PC-9 (cell line): ENCODE measurements at regions not wholly inside any gene's neighbourhood (a gene's known extent, or its start where the extent isn't known, plus 50 kb on each side); places are given as distances from the start of the nearest gene placed in this dataset.

Source experiments
- BruUV-seq: library from RNA; stranded (reverse); fragments of 400-500 nt; replicated peaks from 2 replicates; lab custom pipeline; 2021; lab: Mats Ljungman, UMichigan
- CTCF ChIA-PET: fragments of 300-600 bp; sonication (Branson Sonifier 250); formaldehyde crosslinking; loops from one replicate; lab custom pipeline; 2022; ENCODE audit warnings: antibody characterized with exemption; lab: Charles Lee
- POLR2A ChIA-PET: fragments of 300-600 bp; sonication (Branson Sonifier 250); formaldehyde crosslinking; loops from one replicate; lab custom pipeline; 2022; ENCODE audit warnings: antibody characterized with exemption; ENCODE audit not compliant: unreplicated experiment; lab: Charles Lee
- DNase-seq, 2 experiments: peaks; one replicate each; pipeline versions ENCODE4 v3.0.0 to v3.0.0-alpha.2; 2015 to 2022; ENCODE audit warnings: mixed read lengths in 1 of 2
- H2AFZ ChIP-seq: fragments of 200-600 bp; sonication (generic); 2 replicates; pipeline ENCODE4 v1.8.1; 2017; ENCODE audit warnings: antibody characterized with exemption
- H3F3A ChIP-seq: fragments of 200-600 bp; sonication (generic); 2 replicates; pipeline ENCODE4 v1.8.1; 2017; ENCODE audit warnings: antibody characterized with exemption, mild to moderate bottlenecking, low read depth; ENCODE audit not compliant: insufficient read depth
- H3K27ac ChIP-seq: fragments of 200-600 bp; sonication (generic); 2 replicates; pipeline ENCODE4 v1.6.1; 2016; ENCODE audit warnings: mixed run types
- H3K27me3 ChIP-seq: fragments of 200-600 bp; sonication (generic); 2 replicates; pipeline ENCODE4 v1.6.1; 2016; ENCODE audit warnings: low read depth, mixed run types; ENCODE audit not compliant: insufficient read depth
- H3K36me3 ChIP-seq: fragments of 200-600 bp; sonication (generic); 2 replicates; pipeline ENCODE4 v1.6.1; 2016; ENCODE audit warnings: low read depth, mixed run types
- H3K4me1 ChIP-seq: fragments of 200-600 bp; sonication (generic); replicated peaks from 2 replicates; pipeline ENCODE4 v1.6.1; 2016; ENCODE audit warnings: mixed run types; ENCODE audit not compliant: insufficient read depth
- H3K4me2 ChIP-seq: fragments of 200-600 bp; sonication (generic); 2 replicates; pipeline ENCODE4 v1.6.1; 2017; ENCODE audit warnings: mixed run types
- H3K4me3 ChIP-seq: fragments of 200-600 bp; sonication (generic); 2 replicates; pipeline ENCODE4 v1.6.1; 2016; ENCODE audit warnings: mixed run types
- H3K79me2 ChIP-seq: fragments of 200-600 bp; sonication (generic); 2 replicates; pipeline ENCODE4 v1.6.1; 2017; ENCODE audit warnings: low read depth, mixed run types
- H3K9me2 ChIP-seq: fragments of 200-600 bp; sonication (generic); 2 replicates; pipeline ENCODE4 v1.8.1; 2017; ENCODE audit warnings: mild to moderate bottlenecking; ENCODE audit not compliant: insufficient read depth
- H3K9me3 ChIP-seq: fragments of 200-600 bp; sonication (generic); 2 replicates; pipeline ENCODE4 v1.8.1; 2016; ENCODE audit warnings: low read depth; ENCODE audit not compliant: insufficient read depth
- H4K20me1 ChIP-seq: fragments of 200-600 bp; sonication (generic); 2 replicates; pipeline ENCODE4 v1.8.1; 2017; ENCODE audit not compliant: insufficient read depth
- EZH2 ChIP-seq: fragments of 200-600 bp; sonication (generic); IDR thresholded peaks from 2 replicates; pipeline ENCODE4 v1.8.0; 2017; ENCODE audit warnings: antibody characterized with exemption, low read depth
- intact Hi-C: fragments of 100-400 bp; cut with micrococcal nuclease; formaldehyde crosslinking; loops from one replicate; pipeline ENCODE4 v1.10.0; 2022; ENCODE audit not compliant: unreplicated experiment
- TF ChIP-seq, protein P1 (sequence below): fragments of 200-600 bp; sonication (generic); conservative IDR thresholded peaks from 2 replicates; pipeline ENCODE4 v1.6.1; 2017; ENCODE audit warnings: mixed run types, antibody characterized with exemption, mild to moderate bottlenecking, moderate library complexity

DNA sequence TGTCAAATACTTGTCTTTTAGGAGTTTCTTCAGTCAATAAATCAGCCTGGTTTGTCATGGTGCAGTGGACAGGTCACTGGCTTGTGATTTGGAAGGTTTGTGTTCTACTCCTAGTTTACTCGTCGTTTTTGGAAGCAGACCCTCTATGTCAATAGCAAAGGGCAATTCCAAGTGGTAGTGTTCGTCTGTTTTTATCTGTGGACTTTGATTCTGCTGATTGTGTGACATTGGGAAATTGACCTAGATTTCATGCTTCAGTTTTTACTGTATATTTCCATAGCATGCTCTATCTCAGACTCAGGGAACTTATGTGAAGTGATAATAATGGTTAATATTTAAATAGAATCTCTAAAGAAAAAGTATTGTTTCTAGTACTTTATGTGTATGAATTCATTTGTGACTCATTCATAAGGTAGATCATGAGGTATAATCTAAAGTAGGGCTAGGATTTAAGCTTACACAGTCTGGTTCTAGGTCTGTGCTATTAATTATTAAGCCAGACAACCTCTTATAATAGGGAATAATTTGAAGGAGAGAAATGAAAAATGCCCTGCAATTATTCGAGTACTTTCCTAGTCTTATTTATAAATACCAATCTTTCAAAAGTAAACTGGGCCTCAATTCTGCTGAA is 198.1 kb downstream of the REEP3 start:
- intact Hi-C loops: loop anchor here (10.0 kb wide), 1 partner anchor 285 kb away; no protein-coding TSS in a partner anchor
- H3K9me3 ChIP-seq: no peaks in the 10 kb centered on the region
- no peak overlapping the region for H3K4me3 ChIP-seq
- H3K27me3 ChIP-seq: no peaks in the 10 kb centered on the region
- no peak for DNase-seq
- TF ChIP-seq, protein P1, sequence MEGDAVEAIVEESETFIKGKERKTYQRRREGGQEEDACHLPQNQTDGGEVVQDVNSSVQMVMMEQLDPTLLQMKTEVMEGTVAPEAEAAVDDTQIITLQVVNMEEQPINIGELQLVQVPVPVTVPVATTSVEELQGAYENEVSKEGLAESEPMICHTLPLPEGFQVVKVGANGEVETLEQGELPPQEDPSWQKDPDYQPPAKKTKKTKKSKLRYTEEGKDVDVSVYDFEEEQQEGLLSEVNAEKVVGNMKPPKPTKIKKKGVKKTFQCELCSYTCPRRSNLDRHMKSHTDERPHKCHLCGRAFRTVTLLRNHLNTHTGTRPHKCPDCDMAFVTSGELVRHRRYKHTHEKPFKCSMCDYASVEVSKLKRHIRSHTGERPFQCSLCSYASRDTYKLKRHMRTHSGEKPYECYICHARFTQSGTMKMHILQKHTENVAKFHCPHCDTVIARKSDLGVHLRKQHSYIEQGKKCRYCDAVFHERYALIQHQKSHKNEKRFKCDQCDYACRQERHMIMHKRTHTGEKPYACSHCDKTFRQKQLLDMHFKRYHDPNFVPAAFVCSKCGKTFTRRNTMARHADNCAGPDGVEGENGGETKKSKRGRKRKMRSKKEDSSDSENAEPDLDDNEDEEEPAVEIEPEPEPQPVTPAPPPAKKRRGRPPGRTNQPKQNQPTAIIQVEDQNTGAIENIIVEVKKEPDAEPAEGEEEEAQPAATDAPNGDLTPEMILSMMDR: no peak
- TF ChIP-seq EZH2: no peak
- ChIA-PET CTCF (interaction anchor here (0.5 to 3.3 kb wide), 7 partner anchors 12 to 553 kb away, joined by 3 to 35 read pairs (median 4); no protein-coding TSS in a partner anchor), POLR2A (interaction anchor here (1.6 kb wide), 1 partner anchor 90 kb away, joined by 4 read pairs; no protein-coding TSS in a partner anchor)
- no peaks in the 10 kb centered on the region for H4K20me1 ChIP-seq
- no peaks in the 10 kb centered on the region for H3K9me2 ChIP-seq
- no peak overlapping the region for H3K27ac ChIP-seq
- no peak overlapping the region for H2AFZ ChIP-seq
- BruUV-seq: no TSS peak
- H3K36me3 ChIP-seq: no peaks in the 10 kb centered on the region
- H3K4me1 ChIP-seq: peaks cover 4% of the 10 kb centered on the region; the same call in 1 of the 2 replicates
- H3F3A ChIP-seq: no peaks in the 10 kb centered on the region
- no peak overlapping the region for H3K4me2 ChIP-seq
- no peaks in the 10 kb centered on the region for H3K79me2 ChIP-seq

DNA sequence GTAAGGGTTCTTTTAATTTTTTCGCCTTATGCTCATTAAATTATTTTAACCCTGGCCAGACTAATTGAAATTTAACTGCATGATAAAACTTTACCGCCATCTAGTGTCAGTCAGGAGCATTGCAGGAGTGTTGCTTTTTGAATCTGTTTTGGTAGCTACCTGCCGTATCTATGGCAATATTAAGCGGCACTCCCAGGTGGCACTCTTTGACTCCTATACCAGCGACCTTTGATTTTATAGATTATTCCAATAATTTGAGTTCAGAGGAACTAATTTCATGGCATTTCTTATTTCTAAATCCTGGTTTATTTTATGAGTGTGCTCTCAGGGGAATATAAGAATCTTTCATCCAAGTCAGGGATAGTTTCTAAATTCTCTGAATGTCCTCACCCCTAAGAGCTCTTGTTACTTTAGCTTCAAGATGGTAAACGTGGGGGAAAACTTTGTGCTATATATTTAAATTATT is 198.9 kb downstream of the REEP3 start:
- Histone ChIP-seq H3F3A (no peaks in the 10 kb centered on the region), H3K79me2 (no peaks in the 10 kb centered on the region), H3K27me3 (no peaks in the 10 kb centered on the region), H3K4me3 (no peak overlapping the region), H3K27ac (no peak overlapping the region), H3K36me3 (no peaks in the 10 kb centered on the region), H3K4me1 (peaks cover 4% of the 10 kb centered on the region; the same call in 1 of the 2 replicates), H3K9me3 (no peaks in the 10 kb centered on the region), H4K20me1 (no peaks in the 10 kb centered on the region), H3K4me2 (no peak overlapping the region), H2AFZ (no peak overlapping the region), H3K9me2 (no peaks in the 10 kb centered on the region)
- POLR2A ChIA-PET: interaction anchor here (0.6 to 1.6 kb wide), 3 partner anchors 91 to 450 kb away, joined by 4 to 9 read pairs (median 4); no protein-coding TSS in a partner anchor
- CTCF ChIA-PET: interaction anchor here (0.5 to 3.3 kb wide), 15 partner anchors 13 to 562 kb away, joined by 3 to 35 read pairs (median 4); no protein-coding TSS in a partner anchor
- BruUV-seq: no TSS peak
- TF ChIP-seq, protein P1: peak; percentile 100
- no peak for TF ChIP-seq EZH2
- intact Hi-C loops: loop anchor here (1.0 kb wide), 3 partner anchors 91 to 554 kb away; no protein-coding TSS in a partner anchor
- peak; percentile 53 to 65 for DNase-seq

DNA sequence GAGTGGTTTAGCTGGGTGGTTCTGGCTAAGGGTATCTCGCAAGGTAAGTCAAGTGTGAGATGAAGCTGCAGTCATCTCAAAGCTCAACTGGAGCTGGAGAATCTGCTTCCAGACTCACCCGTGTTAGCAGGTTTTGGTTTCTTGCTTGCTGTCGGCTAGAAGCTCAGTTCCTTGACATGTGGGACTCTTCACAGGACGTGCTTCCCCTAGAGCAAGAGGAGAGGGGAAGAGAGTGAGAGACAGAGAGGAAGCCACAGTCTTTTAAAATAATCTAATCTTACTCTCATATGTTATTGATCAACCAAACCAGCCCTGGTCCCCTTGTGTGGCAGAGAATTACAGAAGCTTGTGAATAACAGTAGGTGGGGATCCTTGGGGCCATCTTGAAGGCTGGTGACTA is 199.5 kb downstream of the REEP3 start:
- Histone ChIP-seq H3K9me2 (no peaks in the 10 kb centered on the region), H3K27ac (no peak overlapping the region)

More for the DNA sequence above, 199.5 kb downstream of the REEP3 start:
- Histone ChIP-seq H3K27me3 (no peaks in the 10 kb centered on the region), H3K79me2 (no peaks in the 10 kb centered on the region), H2AFZ (no peak overlapping the region), H3K4me1 (peaks cover 4% of the 10 kb centered on the region; the same call in 1 of the 2 replicates), H3K9me3 (no peaks in the 10 kb centered on the region), H3F3A (no peaks in the 10 kb centered on the region), H3K4me3 (no peak overlapping the region), H3K36me3 (no peaks in the 10 kb centered on the region), H3K4me2 (no peak overlapping the region), H4K20me1 (no peaks in the 10 kb centered on the region)
- no peak for TF ChIP-seq EZH2
- TF ChIP-seq, protein P1: no peak
- no peak for DNase-seq
- ChIA-PET CTCF (interaction anchor here (0.6 to 3.3 kb wide), 13 partner anchors 13 to 563 kb away, joined by 3 to 35 read pairs (median 4); no protein-coding TSS in a partner anchor), POLR2A (interaction anchor here (0.6 to 1.6 kb wide), 3 partner anchors 91 to 1060 kb away, joined by 3 to 9 read pairs (median 4); no protein-coding TSS in a partner anchor)
- BruUV-seq: no TSS peak
- intact Hi-C loops: loop anchor here (1.0 kb wide), 3 partner anchors 91 to 554 kb away; no protein-coding TSS in a partner anchor
